ENCODE measurements at regions not wholly inside any gene's neighbourhood (a gene's known extent, or its start where the extent isn't known, plus 50 kb on each side); places are given as distances from the start of the nearest gene placed in this dataset.

DNA sequence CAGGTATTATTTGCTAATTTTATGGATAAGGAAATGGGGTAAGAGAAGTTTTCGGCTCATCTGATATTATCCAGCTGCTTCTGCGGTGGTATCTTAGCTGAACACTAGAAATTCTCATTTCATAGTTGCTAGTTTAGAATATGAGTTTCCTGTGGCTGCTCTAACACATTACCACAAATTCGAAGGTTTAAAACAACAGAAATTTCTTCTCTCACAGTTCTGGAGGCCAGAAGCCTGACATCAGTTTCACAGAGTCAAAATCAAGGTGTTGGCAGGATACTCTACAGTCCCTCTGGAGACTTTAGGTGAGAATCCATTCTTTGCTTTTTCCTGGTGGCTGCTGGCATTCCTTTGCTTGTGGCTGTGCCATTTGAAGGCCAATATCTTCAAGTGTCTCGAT is 205.9 kb downstream of the PTEN start:
- H3K4me3 ChIP-seq (replicated peaks; ENCODE audit: low read depth, low read length): no peak overlapping the region
- no peak for DNase-seq (ENCODE audit: low read depth)
- TF ChIP-seq, protein P1, sequence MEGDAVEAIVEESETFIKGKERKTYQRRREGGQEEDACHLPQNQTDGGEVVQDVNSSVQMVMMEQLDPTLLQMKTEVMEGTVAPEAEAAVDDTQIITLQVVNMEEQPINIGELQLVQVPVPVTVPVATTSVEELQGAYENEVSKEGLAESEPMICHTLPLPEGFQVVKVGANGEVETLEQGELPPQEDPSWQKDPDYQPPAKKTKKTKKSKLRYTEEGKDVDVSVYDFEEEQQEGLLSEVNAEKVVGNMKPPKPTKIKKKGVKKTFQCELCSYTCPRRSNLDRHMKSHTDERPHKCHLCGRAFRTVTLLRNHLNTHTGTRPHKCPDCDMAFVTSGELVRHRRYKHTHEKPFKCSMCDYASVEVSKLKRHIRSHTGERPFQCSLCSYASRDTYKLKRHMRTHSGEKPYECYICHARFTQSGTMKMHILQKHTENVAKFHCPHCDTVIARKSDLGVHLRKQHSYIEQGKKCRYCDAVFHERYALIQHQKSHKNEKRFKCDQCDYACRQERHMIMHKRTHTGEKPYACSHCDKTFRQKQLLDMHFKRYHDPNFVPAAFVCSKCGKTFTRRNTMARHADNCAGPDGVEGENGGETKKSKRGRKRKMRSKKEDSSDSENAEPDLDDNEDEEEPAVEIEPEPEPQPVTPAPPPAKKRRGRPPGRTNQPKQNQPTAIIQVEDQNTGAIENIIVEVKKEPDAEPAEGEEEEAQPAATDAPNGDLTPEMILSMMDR (IDR thresholded peaks at IDR 0.05; ENCODE audit: low read length, missing control alignments): no peak

DNA sequence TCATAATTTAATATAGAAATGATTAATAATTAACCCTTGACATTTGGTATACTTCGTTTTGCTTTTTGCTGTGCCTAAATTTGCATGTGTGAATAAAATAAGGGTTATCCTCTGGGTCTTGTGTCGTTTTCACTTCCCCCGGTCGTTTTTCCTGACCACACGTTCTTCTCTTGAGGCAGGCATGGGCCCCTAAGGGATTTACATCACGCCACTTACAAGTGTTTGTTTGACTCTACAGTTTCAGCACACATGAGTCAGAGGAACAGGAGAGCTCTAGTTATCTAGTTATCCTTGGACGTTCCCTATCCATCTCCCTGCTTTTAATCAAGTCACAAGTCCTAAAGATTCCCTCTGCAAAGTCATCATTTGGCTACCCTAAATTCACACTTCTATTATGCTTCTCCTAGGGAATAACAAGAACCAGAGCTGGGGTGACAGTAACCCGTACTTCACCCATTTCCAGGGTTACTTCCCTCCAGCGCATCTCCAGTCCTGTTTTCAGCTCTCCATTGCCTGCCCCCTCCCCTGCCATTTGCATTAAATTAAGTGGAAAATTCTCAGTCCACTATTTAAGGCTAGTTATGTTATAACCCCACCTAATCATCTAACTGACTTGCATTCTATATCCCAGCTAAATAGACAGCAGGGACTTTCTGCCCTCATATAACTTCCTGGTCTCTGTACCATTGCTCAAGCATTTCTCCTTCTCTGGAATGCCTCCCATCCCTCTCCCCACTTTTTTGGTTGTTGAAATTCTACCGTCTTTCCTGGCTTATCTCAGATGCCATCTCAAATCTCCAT is 206.9 kb downstream of the PTEN start:
- H3K4me3 ChIP-seq (replicated peaks; ENCODE audit: low read depth, low read length): no peak overlapping the region
- TF ChIP-seq, protein P1 (IDR thresholded peaks at IDR 0.05; ENCODE audit: low read length, missing control alignments): no peak
- DNase-seq (ENCODE audit: low read depth): peak; percentile 11

DNA sequence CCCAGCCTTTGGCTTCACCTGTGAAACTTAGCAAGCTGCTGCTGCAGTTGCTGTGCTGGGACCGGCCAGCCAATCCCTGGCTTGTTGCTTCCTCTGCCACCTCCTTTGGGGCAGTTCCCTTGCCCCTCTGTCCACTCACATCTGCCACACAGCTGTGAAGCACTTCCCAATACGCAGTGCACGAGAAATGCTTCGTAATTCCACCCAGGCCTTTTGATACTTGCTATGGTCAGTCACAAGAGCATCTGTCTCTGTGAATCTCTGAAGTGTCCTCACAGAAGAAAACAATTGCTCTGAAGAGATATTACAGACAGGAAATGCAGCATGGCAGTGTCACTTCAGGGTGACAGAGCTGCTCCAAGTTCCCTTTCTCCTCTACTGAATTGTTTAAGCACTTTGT is 208.5 kb downstream of the PTEN start:
- H3K4me3 ChIP-seq (replicated peaks; ENCODE audit: low read depth, low read length): no peak overlapping the region
- TF ChIP-seq, protein P1 (IDR thresholded peaks at IDR 0.05; ENCODE audit: low read length, missing control alignments): no peak
- no peak for DNase-seq (ENCODE audit: low read depth)

DNA sequence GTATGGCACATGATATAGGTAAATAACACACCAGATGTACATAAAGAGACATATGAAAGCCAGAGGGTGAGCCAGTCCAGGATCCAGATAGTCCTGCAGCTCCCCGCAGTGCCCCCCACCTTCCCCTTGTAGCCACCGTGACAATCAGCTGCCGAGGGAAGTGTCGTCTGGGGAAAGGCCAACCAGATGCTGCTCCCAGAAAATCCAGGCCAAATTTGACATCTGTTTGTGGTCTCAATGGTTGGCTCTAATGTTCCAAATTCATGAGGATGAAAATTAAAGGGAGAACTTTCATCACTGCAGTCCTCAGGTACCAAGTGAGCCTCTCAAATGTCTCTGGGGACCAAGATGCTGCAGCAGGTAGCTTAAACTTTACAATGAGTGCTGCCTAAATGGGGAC is 210.3 kb downstream of the PTEN start:
- TF ChIP-seq, protein P1 (IDR thresholded peaks at IDR 0.05; ENCODE audit: low read length, missing control alignments): no peak
- no peak overlapping the region for H3K4me3 ChIP-seq (replicated peaks; ENCODE audit: low read depth, low read length)
- no peak for DNase-seq (ENCODE audit: low read depth)

DNA sequence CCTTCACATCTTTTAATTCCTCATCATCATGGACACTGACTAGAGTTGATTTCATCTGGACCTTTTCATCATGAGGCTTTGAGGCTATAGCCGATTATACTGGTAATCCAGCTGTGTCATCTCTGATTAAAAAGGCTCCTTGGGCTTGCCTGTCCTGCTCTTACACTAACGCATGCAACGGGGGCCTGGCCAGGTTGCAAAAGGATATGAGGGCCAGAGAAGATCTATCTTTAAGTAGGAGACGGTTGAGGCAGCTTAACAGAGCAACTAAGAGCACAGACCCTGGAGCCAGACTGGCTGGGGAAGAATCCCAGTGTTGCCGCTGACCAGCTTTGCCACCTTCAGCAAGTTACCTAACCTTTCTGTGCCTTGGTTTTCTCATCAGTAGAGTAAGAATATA is 211.5 kb downstream of the PTEN start:
- TF ChIP-seq, protein P1 (IDR thresholded peaks at IDR 0.05; ENCODE audit: low read length, missing control alignments): no peak
- DNase-seq (ENCODE audit: low read depth): no peak

DNA sequence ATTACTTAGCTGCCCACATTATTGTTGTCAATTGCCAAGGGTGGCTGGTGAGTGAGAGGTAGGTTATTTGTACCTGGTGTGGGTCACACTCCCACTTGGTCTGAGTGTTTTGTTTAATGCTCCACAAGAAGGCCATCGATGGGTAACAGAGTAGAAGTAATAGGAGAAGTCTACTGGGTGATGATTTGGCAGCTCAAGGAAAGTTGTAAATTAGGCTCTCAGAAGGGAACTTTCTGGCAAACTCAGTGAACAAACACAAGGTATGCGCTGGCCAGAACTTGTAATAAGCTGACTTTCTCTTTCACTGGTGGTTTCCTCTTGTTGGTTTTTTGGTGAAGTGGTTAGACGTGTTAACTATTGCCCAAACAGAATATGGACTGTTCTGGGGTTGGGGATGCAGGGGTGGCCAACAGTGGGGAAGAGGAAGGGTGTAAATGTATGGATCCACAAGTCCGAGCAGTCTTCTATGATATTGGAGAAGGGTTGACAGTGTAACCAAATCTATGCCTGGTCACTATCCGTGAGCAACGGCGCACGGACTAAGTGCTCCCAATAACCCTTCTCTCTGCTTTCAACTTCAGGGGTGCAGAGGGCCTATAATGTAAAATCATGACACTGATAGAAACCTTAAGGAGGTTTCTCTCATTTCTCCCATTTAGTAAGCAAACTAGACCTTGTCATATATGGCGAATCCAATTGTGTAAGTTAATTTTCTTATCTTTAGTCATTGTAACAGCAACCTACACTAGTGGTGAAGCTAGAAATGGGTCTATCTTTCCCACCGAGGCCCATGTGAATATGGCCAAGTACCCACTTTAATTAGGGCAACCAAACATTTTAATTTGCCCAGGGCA is 212.8 kb downstream of the PTEN start:
- TF ChIP-seq, protein P1 (IDR thresholded peaks at IDR 0.05; ENCODE audit: low read length, missing control alignments): no peak
- DNase-seq (ENCODE audit: low read depth): no peak

More for the DNA sequence above, 211.5 kb downstream of the PTEN start:
- no peak overlapping the region for H3K4me3 ChIP-seq (replicated peaks; ENCODE audit: low read depth, low read length)

More for the DNA sequence above, 212.8 kb downstream of the PTEN start:
- H3K4me3 ChIP-seq (replicated peaks; ENCODE audit: low read depth, low read length): no peak overlapping the region

Data from fibroblast of pulmonary artery (primary cell).